Thyroid gland (tissue), 4 donors: ENCODE measurements at regions not wholly inside any gene's neighbourhood (a gene's known extent, or its start where the extent isn't known, plus 50 kb on each side); places are given as distances from the start of the nearest gene placed in this dataset.

Source experiments
- DNase-seq, 2 donors: peaks; one replicate each; pipeline ENCODE4 v3.0.0-alpha.2; 2019
- H3K27ac ChIP-seq, 3 donors: fragments of 200-600 bp; sonication (generic); 1 replicate in 2 of 3; 2 replicates in 1 of 3; pipeline ENCODE4 v1.5.1; 2016 to 2019; ENCODE audit warnings: mild to moderate bottlenecking in 1 of 3, moderate library complexity in 1 of 3
- H3K27me3 ChIP-seq: fragments of 200-600 bp; sonication (generic); one replicate; pipeline ENCODE4 v1.5.1; 2019
- H3K36me3 ChIP-seq, 2 donors: fragments of 200-600 bp; sonication (generic); one replicate each; pipeline ENCODE4 v1.5.1; 2016 to 2019
- H3K4me1 ChIP-seq, 2 donors: fragments of 200-600 bp; sonication (generic); one replicate each; pipeline ENCODE4 v1.5.1; 2017 to 2019
- H3K4me3 ChIP-seq, 3 donors: fragments of 200-600 bp; sonication (generic); replicated peaks in 1 of 3; 1 replicate in 2 of 3; 2 replicates in 1 of 3; pipeline ENCODE4 v1.5.1; 2016; ENCODE audit warnings: mild to moderate bottlenecking in 1 of 3
- H3K9me3 ChIP-seq: fragments of 200-600 bp; sonication (generic); one replicate; pipeline ENCODE4 v1.5.1; 2017
- CTCF ChIP-seq, 6 experiments: fragments of 200-600 bp in 3 of 6; fragments of 450-650 bp in 3 of 6; sonication (generic) in 3 of 6; IDR thresholded peaks; one replicate each; pipeline ENCODE4 v1.5.1; 2016 to 2019; ENCODE audit warnings: antibody characterized with exemption in 6 of 6, mild to moderate bottlenecking in 2 of 6, inconsistent platforms in 1 of 6, moderate library complexity in 1 of 6
- POLR2A ChIP-seq, 2 donors: fragments of 450-650 bp; IDR thresholded peaks; one replicate each; pipeline ENCODE4 v1.6.1; 2017; ENCODE audit warnings: antibody characterized with exemption in 2 of 2, mild to moderate bottlenecking in 2 of 2, moderate library complexity in 1 of 2
- WGBS, 2 donors: methylation state at CpG; one replicate each; pipeline ENCODE4 v1.1.5; 2017; 5-methylcytosine and 5-hydroxymethylcytosine counted together
- intact Hi-C: fragments of 100-400 bp; cut with DNase I; formaldehyde crosslinking; loops from one replicate; pipeline ENCODE4 v1.15.1; 2023

- no peak overlapping the region for H3K4me3 ChIP-seq
- TF ChIP-seq POLR2A (IDR thresholded peaks at IDR 0.05) = no peak
- TF ChIP-seq CTCF (IDR thresholded peaks at IDR 0.05) = no peak
- H3K27me3 ChIP-seq = no peaks in the 10 kb centered on the region
- no peak for DNase-seq
- intact Hi-C loops = no loop called here
- H3K4me1 ChIP-seq = no peaks in the 10 kb centered on the region
- 41 to 47% methylated on average over 2 of the region's 2 CpGs for WGBS, 2 donors
- H3K9me3 ChIP-seq = no peaks in the 10 kb centered on the region
- H3K36me3 ChIP-seq = no peaks in the 10 kb centered on the region
- no peak overlapping the region for H3K27ac ChIP-seq
Observed at GRCh38 chr20:22866812-22867341, 168.2 kb upstream of the SSTR4 start.

- DNase-seq = no peak
- WGBS, 2 donors = 85 to 86% methylated on average over 4 of the region's 4 CpGs
- TF ChIP-seq CTCF (IDR thresholded peaks at IDR 0.05) (no peak), POLR2A (IDR thresholded peaks at IDR 0.05) (no peak)
Observed at GRCh38 chr20:22878166-22878565, 156.9 kb upstream of the SSTR4 start.

GRCh38 chr20:22880277-22880676 lies 154.8 kb upstream of the SSTR4 start:
- no peak for DNase-seq
- no peak overlapping the region for H3K4me3 ChIP-seq
- no peaks in the 10 kb centered on the region for H3K27me3 ChIP-seq
- no peaks in the 10 kb centered on the region for H3K9me3 ChIP-seq
- TF ChIP-seq POLR2A (IDR thresholded peaks at IDR 0.05) = no peak
- TF ChIP-seq CTCF (IDR thresholded peaks at IDR 0.05) = no peak
- no peaks in the 10 kb centered on the region for H3K36me3 ChIP-seq
- no peak overlapping the region for H3K27ac ChIP-seq
- no peaks in the 10 kb centered on the region for H3K4me1 ChIP-seq
- intact Hi-C loops = no loop called here
- WGBS, 2 donors = 55 to 59% methylated on average over 2 of the region's 2 CpGs

More at GRCh38 chr20:22878166-22878565, 156.9 kb upstream of the SSTR4 start:
- Histone ChIP-seq H3K27me3 (no peaks in the 10 kb centered on the region), H3K4me1 (no peaks in the 10 kb centered on the region), H3K4me3 (no peak overlapping the region), H3K27ac (no peak overlapping the region), H3K9me3 (no peaks in the 10 kb centered on the region), H3K36me3 (no peaks in the 10 kb centered on the region)
- intact Hi-C loops = no loop called here

- 54 to 60% methylated on average over 2 of the region's 2 CpGs for WGBS, 2 donors
- intact Hi-C loops = no loop called here
- Histone ChIP-seq H3K27ac (no peak overlapping the region), H3K4me3 (no peak overlapping the region), H3K27me3 (no peaks in the 10 kb centered on the region), H3K4me1 (no peaks in the 10 kb centered on the region), H3K9me3 (no peaks in the 10 kb centered on the region), H3K36me3 (no peaks in the 10 kb centered on the region)
- no peak for DNase-seq
- no peak for TF ChIP-seq CTCF (IDR thresholded peaks at IDR 0.05)
Observed at GRCh38 chr20:22887796-22888195, 147.3 kb upstream of the SSTR4 start.

GRCh38 chr20:22890594-22891300 lies 144.4 kb upstream of the SSTR4 start:
- H3K27me3 ChIP-seq = no peaks in the 10 kb centered on the region
- intact Hi-C loops = no loop called here
- TF ChIP-seq CTCF (IDR thresholded peaks at IDR 0.05) (no peak), POLR2A (IDR thresholded peaks at IDR 0.05) (no peak)
- no peaks in the 10 kb centered on the region for H3K4me1 ChIP-seq
- H3K4me3 ChIP-seq = no peak overlapping the region
- no peaks in the 10 kb centered on the region for H3K36me3 ChIP-seq
- no peaks in the 10 kb centered on the region for H3K9me3 ChIP-seq
- H3K27ac ChIP-seq = no peak overlapping the region
- WGBS, 2 donors = 57 to 59% methylated on average over 5 of the region's 5 CpGs
- no peak for DNase-seq
